ENCODE measurements at regions not wholly inside any gene's neighbourhood (a gene's known extent, or its start where the extent isn't known, plus 50 kb on each side); places are given as distances from the start of the nearest gene placed in this dataset.

DNA sequence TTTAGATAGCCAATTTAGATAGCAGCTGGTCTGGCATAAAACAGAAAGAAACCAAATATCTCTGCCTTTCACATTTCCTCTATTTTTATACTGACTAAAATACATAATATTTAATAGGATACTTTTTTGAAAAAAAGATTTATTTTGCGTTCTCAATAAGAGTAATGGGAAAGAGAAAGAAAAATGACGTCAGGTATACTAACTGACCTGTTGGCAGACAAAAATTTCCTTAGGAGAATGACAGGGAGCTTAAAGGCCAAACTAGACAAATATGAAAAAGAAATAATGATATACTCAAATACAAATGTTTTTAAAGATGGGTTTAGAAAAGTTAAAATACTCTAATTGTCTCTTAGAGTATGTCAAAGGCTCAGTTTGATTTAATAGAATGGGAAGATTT, 309.4 kb upstream of the ADGRL3 start (continued):
- no peak for TF ChIP-seq CHD7 (IDR thresholded peaks at IDR 0.05; ENCODE audit: insufficient replicate concordance, low read length)
- TF ChIP-seq RXRA (IDR thresholded peaks at IDR 0.05; ENCODE audit: insufficient read depth, low read depth, low read length), result no peak
- TF ChIP-seq USF2 (IDR thresholded peaks at IDR 0.05; ENCODE audit: low read length), result no peak
